BE2C (cell line): ENCODE measurements at regions not wholly inside any gene's neighbourhood (a gene's known extent, or its start where the extent isn't known, plus 50 kb on each side); places are given as distances from the start of the nearest gene placed in this dataset.

Experiments
- DNase-seq: peaks from one replicate; pipeline ENCODE4 v3.0.0-alpha.2; 2020
- H3K27me3 ChIP-seq: fragments of 250-450 bp; sonication (Bioruptor Pico); 2 replicates; pipeline ENCODE4 v1.5.1; 2020; ENCODE audit warnings: mild to moderate bottlenecking
- H3K36me3 ChIP-seq: fragments of 250-450 bp; sonication (Bioruptor Pico); 2 replicates; pipeline ENCODE4 v1.5.1; 2020; ENCODE audit warnings: mild to moderate bottlenecking
- H3K4me1 ChIP-seq: fragments of 250-450 bp; sonication (Bioruptor Pico); 2 replicates; pipeline ENCODE4 v1.5.1; 2020
- H3K4me3 ChIP-seq: 2 replicates; pipeline ENCODE4 v1.5.1; 2011; ENCODE audit warnings: low read depth, low read length
- H3K9me3 ChIP-seq: fragments of 250-450 bp; sonication (Bioruptor Pico); 2 replicates; pipeline ENCODE4 v1.5.1; 2020
- CTCF ChIP-seq: IDR thresholded peaks from 2 replicates; pipeline ENCODE4 v1.5.1; 2012; ENCODE audit warnings: mild to moderate bottlenecking, low read depth, low read length

GRCh38 chr2:217421834-217422233, 562.0 kb upstream of the TNP1 start:
- H3K4me3 ChIP-seq = no peak overlapping the region
- no peaks in the 10 kb centered on the region for H3K36me3 ChIP-seq
- no peak for TF ChIP-seq CTCF
- H3K4me1 ChIP-seq = peaks cover 3% of the 10 kb centered on the region; the same call in 1 of the 2 replicates
- H3K9me3 ChIP-seq = no peaks in the 10 kb centered on the region
- DNase-seq = no peak
- H3K27me3 ChIP-seq = no peaks in the 10 kb centered on the region

DNA sequence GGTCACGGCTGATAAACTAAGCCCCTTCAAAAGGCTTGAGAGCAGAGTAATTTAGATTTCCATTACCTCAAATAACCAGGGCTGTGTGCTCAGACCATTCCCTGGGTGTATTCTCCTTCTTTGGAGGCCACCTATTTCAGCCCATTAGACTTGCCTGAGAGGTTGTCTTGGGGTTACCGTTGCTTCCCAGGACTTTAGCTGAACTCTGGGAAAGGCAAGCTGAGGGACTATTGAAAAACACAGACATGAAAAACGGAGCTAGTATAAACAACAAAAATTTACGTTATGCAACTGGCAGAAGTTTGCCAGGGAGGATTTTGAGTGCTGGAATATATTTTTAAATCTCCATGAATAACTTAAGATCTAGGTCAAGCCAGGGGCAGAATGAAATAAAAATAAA, 561.0 kb upstream of the TNP1 start:
- no peaks in the 10 kb centered on the region for H3K27me3 ChIP-seq
- no peaks in the 10 kb centered on the region for H3K9me3 ChIP-seq
- DNase-seq = no peak
- TF ChIP-seq CTCF = no peak
- H3K4me3 ChIP-seq = no peak overlapping the region
- peaks cover 3% of the 10 kb centered on the region; the same call in 1 of the 2 replicates for H3K4me1 ChIP-seq
- no peaks in the 10 kb centered on the region for H3K36me3 ChIP-seq

DNA sequence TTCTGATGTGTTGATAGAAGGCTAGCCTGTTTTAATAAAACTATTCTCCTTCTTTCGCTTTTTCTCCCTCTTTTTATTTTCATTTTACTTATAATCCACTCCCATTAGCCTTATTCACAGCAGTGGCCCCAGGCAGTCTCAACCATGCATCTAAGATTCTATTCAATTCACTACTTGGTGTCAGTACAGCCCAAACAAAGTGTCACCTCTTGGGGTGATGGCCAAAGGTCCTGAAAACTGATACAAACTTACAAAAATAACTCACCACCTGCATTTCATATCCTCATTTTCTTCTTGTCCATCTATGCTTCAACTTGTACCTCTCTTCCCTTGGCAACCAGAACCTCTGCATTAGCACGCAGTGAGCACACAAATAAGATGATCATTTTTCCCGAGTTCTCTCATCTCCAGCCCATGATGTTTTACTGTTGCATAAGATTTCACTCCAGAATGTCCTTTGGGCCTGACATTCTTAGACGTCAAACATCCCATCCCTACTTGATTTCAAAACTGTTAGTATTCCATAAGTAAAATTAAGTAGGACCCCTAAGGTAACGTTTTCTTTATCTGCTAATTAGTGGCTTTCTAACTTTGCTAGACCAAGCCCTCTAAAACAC, 559.3 kb upstream of the TNP1 start:
- Histone ChIP-seq H3K4me3 (no peak overlapping the region), H3K4me1 (peaks cover 3% of the 10 kb centered on the region; the same call in 1 of the 2 replicates), H3K9me3 (no peaks in the 10 kb centered on the region), H3K36me3 (no peaks in the 10 kb centered on the region), H3K27me3 (no peaks in the 10 kb centered on the region)
- TF ChIP-seq CTCF = no peak
- no peak for DNase-seq

GRCh38 chr2:217418544-217418943, 558.7 kb upstream of the TNP1 start:
- TF ChIP-seq CTCF = no peak
- Histone ChIP-seq H3K4me3 (no peak overlapping the region), H3K9me3 (no peaks in the 10 kb centered on the region), H3K27me3 (no peaks in the 10 kb centered on the region), H3K36me3 (no peaks in the 10 kb centered on the region), H3K4me1 (peaks cover 4% of the 10 kb centered on the region; the same call in 1 of the 2 replicates)
- no peak for DNase-seq

- Histone ChIP-seq H3K36me3 (no peaks in the 10 kb centered on the region), H3K4me3 (no peak overlapping the region), H3K9me3 (no peaks in the 10 kb centered on the region), H3K4me1 (peaks cover 8% of the 10 kb centered on the region), H3K27me3 (no peaks in the 10 kb centered on the region)
- no peak for DNase-seq
- no peak for TF ChIP-seq CTCF
Measured at GRCh38 chr2:217418090-217418489, 558.2 kb upstream of the TNP1 start.

GRCh38 chr2:217417536-217417935, 557.7 kb upstream of the TNP1 start:
- no peak for TF ChIP-seq CTCF
- H3K36me3 ChIP-seq = no peaks in the 10 kb centered on the region
- no peaks in the 10 kb centered on the region for H3K9me3 ChIP-seq
- no peak overlapping the region for H3K4me3 ChIP-seq
- no peaks in the 10 kb centered on the region for H3K27me3 ChIP-seq
- H3K4me1 ChIP-seq = peaks cover 6% of the 10 kb centered on the region
- DNase-seq = no peak
